Calu3 (cell line): ENCODE measurements at regions not wholly inside any gene's neighbourhood (a gene's known extent, or its start where the extent isn't known, plus 50 kb on each side); places are given as distances from the start of the nearest gene placed in this dataset.

ENCODE experiments used
- BruUV-seq: library from RNA; stranded (reverse); fragments of 400-500 nt; replicated peaks from 2 replicates; lab custom pipeline; 2021; lab: Mats Ljungman, UMichigan
- CTCF ChIA-PET: fragments of 300-600 bp; sonication (Branson Sonifier 250); formaldehyde crosslinking; loops from one replicate; lab custom pipeline; 2022; ENCODE audit warnings: antibody characterized with exemption; lab: Charles Lee
- DNase-seq: peaks from one replicate; pipeline ENCODE4 v3.0.0; 2022
- H3K27ac Mint-ChIP-seq: one replicate; pipeline ENCODE4 v1.8.0; 2022; ENCODE audit warnings: mixed read lengths; ENCODE audit not compliant: unreplicated experiment
- H3K27me3 Mint-ChIP-seq: one replicate; pipeline ENCODE4 v1.8.0; 2022; ENCODE audit warnings: mixed read lengths; ENCODE audit not compliant: unreplicated experiment
- H3K36me3 Mint-ChIP-seq: one replicate; pipeline ENCODE4 v1.8.0; 2022; ENCODE audit warnings: mild to moderate bottlenecking, moderate library complexity, mixed read lengths; ENCODE audit not compliant: insufficient read depth, unreplicated experiment
- H3K4me1 Mint-ChIP-seq: one replicate; pipeline ENCODE4 v1.8.0; 2022; ENCODE audit warnings: mild to moderate bottlenecking, low read depth, mixed read lengths; ENCODE audit not compliant: unreplicated experiment
- H3K4me3 Mint-ChIP-seq: one replicate; pipeline ENCODE4 v1.8.0; 2022; ENCODE audit warnings: mild to moderate bottlenecking, low read depth, moderate library complexity, mixed read lengths; ENCODE audit not compliant: unreplicated experiment
- H3K9me3 Mint-ChIP-seq: one replicate; pipeline ENCODE4 v1.8.0; 2022; ENCODE audit warnings: low read depth, mixed read lengths; ENCODE audit not compliant: unreplicated experiment
- CTCF ChIP-seq: fragments of 200-600 bp; IDR thresholded peaks from one replicate; pipeline ENCODE4 v1.8.0; 2022; ENCODE audit warnings: antibody characterized with exemption; ENCODE audit not compliant: unreplicated experiment
- intact Hi-C: fragments of 100-400 bp; cut with micrococcal nuclease; formaldehyde crosslinking; loops from one replicate; pipeline ENCODE4 v1.10.0; 2022; ENCODE audit not compliant: unreplicated experiment

- H3K9me3 Mint-ChIP-seq: peaks cover 12% of the 10 kb centered on the region
Measured at GRCh38 chr9:118896324-118897000, 472.8 kb downstream of the BRINP1 start.

GRCh38 chr9:118918180-118918579 is 451.1 kb downstream of the BRINP1 start:
- H3K4me3 Mint-ChIP-seq: no peak overlapping the region
- H3K36me3 Mint-ChIP-seq: no peaks in the 10 kb centered on the region
- BruUV-seq: no TSS peak
- H3K27ac Mint-ChIP-seq: no peak overlapping the region
- H3K4me1 Mint-ChIP-seq: no peaks in the 10 kb centered on the region
- no peak for TF ChIP-seq CTCF
- intact Hi-C loops: no loop called here
- CTCF ChIA-PET: no interaction called here
- H3K27me3 Mint-ChIP-seq: no peaks in the 10 kb centered on the region
- peaks cover 21% of the 10 kb centered on the region for H3K9me3 Mint-ChIP-seq
- no peak for DNase-seq

More at GRCh38 chr9:118896324-118897000, 472.8 kb downstream of the BRINP1 start:
- Mint-ChIP-seq H3K4me1 (no peaks in the 10 kb centered on the region), H3K4me3 (no peak overlapping the region), H3K27ac (no peak overlapping the region), H3K36me3 (no peaks in the 10 kb centered on the region), H3K27me3 (no peaks in the 10 kb centered on the region)
- DNase-seq: no peak
- CTCF ChIA-PET: no interaction called here
- BruUV-seq: no TSS peak
- no peak for TF ChIP-seq CTCF
- intact Hi-C loops: no loop called here

GRCh38 chr9:118928722-118929121 is 440.5 kb downstream of the BRINP1 start:
- no peak for DNase-seq
- TF ChIP-seq CTCF: no peak
- intact Hi-C loops: no loop called here
- no peaks in the 10 kb centered on the region for H3K4me1 Mint-ChIP-seq
- H3K9me3 Mint-ChIP-seq: peaks cover 19% of the 10 kb centered on the region
- no peaks in the 10 kb centered on the region for H3K36me3 Mint-ChIP-seq
- no peak overlapping the region for H3K4me3 Mint-ChIP-seq
- CTCF ChIA-PET: no interaction called here
- H3K27ac Mint-ChIP-seq: no peak overlapping the region
- no TSS peak for BruUV-seq
- H3K27me3 Mint-ChIP-seq: no peaks in the 10 kb centered on the region

DNA sequence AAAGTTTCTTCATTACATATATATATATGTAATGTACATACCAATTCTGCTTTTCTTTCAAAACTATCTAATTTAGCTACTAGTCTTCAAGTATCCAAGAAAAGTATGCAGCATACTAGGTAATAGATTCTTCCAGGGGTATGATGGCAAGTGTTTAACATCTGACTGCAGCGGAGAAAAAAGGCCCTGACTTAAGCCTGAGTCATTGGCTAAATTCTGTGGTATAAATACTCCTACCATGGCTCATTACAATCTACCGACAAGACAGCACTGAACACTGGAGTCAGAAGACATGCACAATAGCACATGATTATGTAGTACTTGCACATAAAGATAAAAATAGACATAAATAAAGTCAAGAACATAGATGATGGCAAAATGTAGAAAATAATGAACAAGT is 439.9 kb downstream of the BRINP1 start:
- CTCF ChIA-PET: no interaction called here

More for the DNA sequence above, 439.9 kb downstream of the BRINP1 start:
- TF ChIP-seq CTCF: no peak
- no TSS peak for BruUV-seq
- H3K4me3 Mint-ChIP-seq: no peak overlapping the region
- no peaks in the 10 kb centered on the region for H3K27me3 Mint-ChIP-seq
- intact Hi-C loops: no loop called here
- H3K9me3 Mint-ChIP-seq: peaks cover 23% of the 10 kb centered on the region
- no peak for DNase-seq
- H3K36me3 Mint-ChIP-seq: no peaks in the 10 kb centered on the region
- no peaks in the 10 kb centered on the region for H3K4me1 Mint-ChIP-seq
- H3K27ac Mint-ChIP-seq: no peak overlapping the region
